HG03097 (cell line): ENCODE measurements at regions not wholly inside any gene's neighbourhood (a gene's known extent, or its start where the extent isn't known, plus 50 kb on each side); places are given as distances from the start of the nearest gene placed in this dataset.

ENCODE experiments used
- ATAC-seq: cut with Tn5 transposase; IDR thresholded peaks from one replicate; pipeline ENCODE4 v1.9.1; 2021; ENCODE audit not compliant: unreplicated experiment, low FRiP score

DNA sequence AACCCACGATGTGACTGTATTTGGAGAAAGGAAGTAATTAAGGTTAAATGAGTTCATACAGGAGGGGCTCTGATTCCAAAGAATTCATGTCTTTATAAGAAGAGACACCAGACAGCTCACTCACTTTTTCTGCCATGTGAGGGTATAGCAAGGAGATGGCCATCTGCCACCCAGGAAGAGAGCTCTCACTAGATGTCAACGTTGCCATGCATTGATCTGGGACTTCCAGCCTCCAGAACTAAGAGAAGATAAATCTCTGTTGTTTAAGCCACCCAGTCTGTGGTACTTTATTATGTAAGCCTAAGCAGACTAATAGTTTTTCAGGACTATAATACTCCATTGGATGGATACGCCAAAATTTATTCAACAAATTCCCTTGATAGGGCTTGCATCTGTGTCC is 89.8 kb upstream of the RAD23B start:
- no peak for ATAC-seq

GRCh38 chr9:107198718-107199117 is 84.4 kb upstream of the RAD23B start:
- ATAC-seq, result no peak

DNA sequence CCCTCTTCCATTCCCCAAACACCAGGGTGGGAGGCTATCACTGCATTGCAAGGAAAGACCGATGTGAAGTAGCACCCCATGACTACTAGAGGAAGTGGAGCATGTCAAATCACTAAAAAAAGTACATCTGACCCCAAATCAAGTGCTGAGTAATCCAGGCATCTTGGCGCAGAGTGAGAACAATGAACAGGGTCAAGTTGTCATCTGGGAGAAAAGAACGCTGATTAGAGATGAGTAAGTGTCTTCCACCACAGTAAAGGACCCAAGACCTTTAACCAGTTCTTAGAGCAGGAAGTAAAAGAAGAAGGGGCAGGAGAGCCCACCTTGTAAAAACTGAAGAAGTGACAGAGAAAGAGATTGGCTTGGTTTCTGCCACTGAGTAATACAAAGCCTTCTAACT is 75.0 kb upstream of the RAD23B start:
- ATAC-seq, result no peak

- no peak for ATAC-seq
Measured at GRCh38 chr9:107210775-107211174, 72.3 kb upstream of the RAD23B start.

- ATAC-seq, result no peak
Measured at GRCh38 chr9:107211284-107211923, 71.7 kb upstream of the RAD23B start.

GRCh38 chr9:107212613-107213012 is 70.5 kb upstream of the RAD23B start:
- ATAC-seq, result no peak

DNA sequence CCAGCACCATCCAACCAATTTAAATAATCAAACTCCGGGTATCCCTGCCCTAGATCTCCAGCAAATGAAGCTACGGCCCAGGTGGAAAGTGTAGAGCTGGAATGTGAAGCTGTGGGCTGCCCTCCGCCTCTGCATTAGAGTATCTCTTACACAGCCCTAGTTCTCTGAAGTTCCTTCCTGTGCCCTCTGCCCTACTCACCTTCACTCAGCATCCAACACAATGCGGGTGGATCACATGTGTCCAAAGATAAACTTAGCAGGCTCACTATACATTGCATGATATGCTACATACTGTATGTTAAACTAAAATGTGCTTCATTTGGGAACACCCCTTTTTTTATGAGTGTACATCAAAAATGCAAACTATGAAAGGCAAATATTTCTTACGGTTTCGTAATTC is 70.0 kb upstream of the RAD23B start:
- ATAC-seq, result peak; percentile 6

GRCh38 chr9:107213561-107214028 is 69.5 kb upstream of the RAD23B start:
- ATAC-seq, result peak; percentile 89

DNA sequence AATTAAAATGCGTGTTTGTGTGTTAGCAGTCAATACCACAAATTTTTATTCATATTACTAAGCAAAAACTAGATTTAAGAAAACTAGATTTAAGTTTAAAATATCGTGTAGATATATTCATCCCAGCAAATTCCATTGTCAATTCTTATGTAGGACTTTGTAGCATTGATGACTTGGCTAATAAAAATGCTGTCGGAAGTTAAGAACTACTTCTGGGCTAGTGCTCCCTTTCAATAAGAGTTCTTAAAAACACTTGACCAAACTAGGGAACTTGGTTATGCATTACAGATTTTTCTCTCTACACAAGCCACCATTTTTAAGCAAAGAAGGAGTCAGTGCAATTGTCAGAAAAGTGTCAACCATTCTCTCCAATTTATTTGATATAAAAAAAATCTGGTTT is 68.7 kb upstream of the RAD23B start:
- no peak for ATAC-seq

DNA sequence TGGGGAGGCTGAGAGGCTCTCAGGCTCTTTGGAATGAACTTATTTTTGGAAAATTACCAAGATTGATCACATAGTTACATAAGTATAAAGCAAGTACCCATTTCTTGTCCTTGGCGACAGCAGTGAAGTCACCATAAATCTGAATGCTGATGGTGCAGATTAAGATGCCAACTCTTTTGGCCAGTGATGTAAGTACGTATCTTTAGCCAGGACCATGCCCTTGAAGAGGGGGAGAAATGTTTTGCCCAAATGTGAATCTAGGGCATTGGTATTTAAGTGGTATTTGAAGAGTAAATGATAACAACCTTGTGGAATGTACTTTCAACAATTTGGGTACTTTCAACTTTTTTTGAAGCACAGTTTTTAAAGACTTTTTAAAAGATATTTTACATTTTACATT is 68.2 kb upstream of the RAD23B start:
- ATAC-seq, result no peak

GRCh38 chr9:107215381-107215780 is 67.7 kb upstream of the RAD23B start:
- ATAC-seq, result no peak

- no peak for ATAC-seq
Measured at GRCh38 chr9:107216329-107216728, 66.8 kb upstream of the RAD23B start.

- ATAC-seq, result peak; percentile 62
Measured at GRCh38 chr9:107218829-107219485, 64.1 kb upstream of the RAD23B start.

- ATAC-seq, result no peak
Measured at GRCh38 chr9:107219486-107220077, 63.5 kb upstream of the RAD23B start.

GRCh38 chr9:107221321-107221720 is 61.8 kb upstream of the RAD23B start:
- no peak for ATAC-seq

DNA sequence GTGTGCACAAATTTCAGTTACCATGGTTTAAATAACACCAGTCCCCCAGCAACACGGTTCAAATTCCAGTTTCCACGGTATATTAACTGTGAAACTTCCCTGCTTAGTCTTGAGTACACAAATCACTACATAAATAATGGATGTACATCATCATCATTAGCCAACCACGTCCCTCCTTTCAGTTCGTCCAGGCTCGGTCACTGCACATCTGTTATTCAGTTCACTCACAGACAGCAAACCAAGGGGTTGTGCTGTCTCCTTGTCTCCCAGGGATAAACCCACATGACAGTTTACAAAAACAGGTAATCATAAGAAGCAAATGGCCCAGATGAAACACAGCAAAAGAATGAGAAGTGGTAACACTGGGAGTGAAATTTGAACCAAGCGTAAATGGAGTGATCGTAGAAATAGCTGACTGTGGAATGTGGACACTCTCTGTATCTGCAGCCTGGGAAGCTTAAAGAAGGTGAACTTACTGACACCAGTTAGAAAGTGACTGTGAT is 61.0 kb upstream of the RAD23B start:
- no peak for ATAC-seq

DNA sequence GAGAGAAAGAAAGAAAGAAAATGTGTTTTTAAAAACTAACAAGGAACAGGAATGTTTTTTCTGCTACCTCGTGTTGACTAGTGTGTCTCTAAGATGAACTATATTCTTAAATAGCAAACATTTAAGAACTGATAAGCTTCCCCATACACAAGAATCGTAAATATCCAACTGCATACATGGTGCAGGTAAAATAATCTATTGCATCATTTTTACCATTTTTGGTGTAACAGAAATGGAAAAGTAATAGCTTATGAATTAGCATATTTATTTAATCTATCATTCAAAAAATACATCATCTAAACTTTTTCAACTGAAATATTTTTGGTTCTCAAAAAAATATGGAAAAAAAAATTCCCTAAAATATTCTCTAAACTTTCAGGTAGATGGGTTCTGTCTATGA is 59.7 kb upstream of the RAD23B start:
- no peak for ATAC-seq

DNA sequence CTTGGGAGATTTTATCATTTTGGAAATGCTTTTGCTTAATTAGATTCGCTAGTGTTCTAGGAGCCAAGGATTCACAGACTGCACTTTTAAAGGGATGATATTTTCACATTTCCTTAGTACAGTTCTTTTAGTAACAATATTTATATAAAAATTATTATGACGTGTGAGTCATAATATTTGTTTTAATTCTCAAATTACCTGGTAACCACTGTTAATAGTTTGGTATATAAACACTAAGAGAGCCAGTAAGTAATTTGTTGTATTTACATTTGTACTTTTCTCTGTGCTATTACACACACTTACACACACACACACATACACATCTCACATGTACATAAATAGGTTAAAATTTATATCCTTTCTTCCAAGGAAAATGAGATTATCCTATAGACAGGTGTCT is 58.8 kb upstream of the RAD23B start:
- ATAC-seq, result no peak

DNA sequence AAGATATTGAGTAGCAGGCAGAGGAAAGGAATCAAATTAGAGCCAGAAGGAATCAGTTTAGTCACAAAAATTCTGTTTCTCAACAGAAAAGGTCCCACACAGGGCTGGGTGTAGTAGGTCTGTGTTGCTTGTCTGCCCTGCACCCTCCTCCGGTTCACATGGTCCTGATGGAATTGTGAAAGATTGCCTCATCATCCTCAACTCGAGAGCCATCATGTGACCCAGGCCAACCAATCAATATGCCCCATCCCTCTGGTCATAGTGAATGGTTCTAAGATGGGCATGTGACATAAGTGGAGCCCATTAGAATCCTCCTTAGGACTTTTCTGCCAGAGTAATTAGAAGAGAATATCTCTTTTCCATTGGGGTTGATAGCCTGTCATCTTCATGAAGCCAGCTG is 56.7 kb upstream of the RAD23B start:
- no peak for ATAC-seq

- ATAC-seq, result no peak
Measured at GRCh38 chr9:107227774-107228173, 55.3 kb upstream of the RAD23B start.

DNA sequence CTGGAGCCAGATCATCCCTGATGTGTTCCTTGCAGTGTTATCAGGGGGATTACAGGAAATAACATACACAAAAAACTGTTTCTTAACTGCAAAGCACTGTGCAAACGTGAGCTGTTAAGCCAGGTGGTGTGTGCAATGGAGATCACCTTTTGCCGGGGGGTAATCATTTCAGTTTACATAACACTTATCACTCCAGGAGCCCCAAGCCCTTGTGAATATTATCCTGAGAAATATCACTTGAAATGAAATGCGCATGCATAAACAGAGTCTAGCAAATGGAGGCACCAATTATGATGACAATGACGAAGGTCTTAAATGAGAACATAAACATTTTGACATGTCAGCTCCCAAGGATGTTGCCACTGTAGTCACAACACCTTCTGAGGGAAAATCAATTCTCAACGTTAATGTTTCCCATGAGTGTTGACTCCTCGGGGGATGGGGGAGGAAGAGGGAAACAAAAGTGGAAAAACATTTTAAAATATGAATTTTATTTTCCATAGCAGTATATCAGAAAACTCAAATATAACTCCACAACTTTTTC is 54.5 kb upstream of the RAD23B start:
- no peak for ATAC-seq
